Stimulated activated CD8-positive, alpha-beta memory T cell treated with anti-CD3 and anti-CD28 coated beads, Interleukin-2, amount 100 ng/mL, for 48 hours (primary cell): ENCODE measurements at regions not wholly inside any gene's neighbourhood (a gene's known extent, or its start where the extent isn't known, plus 50 kb on each side); places are given as distances from the start of the nearest gene placed in this dataset.

ENCODE experiments used
- DNase-seq, 2 donors: peaks; one replicate each; pipeline ENCODE4 v3.0.0-alpha.2; 2020; ENCODE audit warnings: low read depth in 2 of 2

- no peak for DNase-seq
Observed at GRCh38 chr14:97297100-97297499, 499.9 kb downstream of the VRK1 start.

- no peak for DNase-seq
Observed at GRCh38 chr14:97298331-97298730, 501.1 kb downstream of the VRK1 start.

GRCh38 chr14:97298736-97299135, 501.6 kb downstream of the VRK1 start:
- DNase-seq, result no peak

- no peak for DNase-seq
Observed at GRCh38 chr14:97299661-97300060, 502.5 kb downstream of the VRK1 start.

GRCh38 chr14:97301931-97302559, 504.9 kb downstream of the VRK1 start:
- no peak for DNase-seq

GRCh38 chr14:97306133-97306759, 509.1 kb downstream of the VRK1 start:
- no peak for DNase-seq

- DNase-seq, result no peak
Observed at GRCh38 chr14:97306760-97307246, 509.6 kb downstream of the VRK1 start.

GRCh38 chr14:97311411-97311810, 514.2 kb downstream of the VRK1 start:
- no peak for DNase-seq

- no peak for DNase-seq
Observed at GRCh38 chr14:97312910-97313309, 515.7 kb downstream of the VRK1 start.

GRCh38 chr14:97315790-97316189, 518.6 kb downstream of the VRK1 start:
- no peak for DNase-seq

GRCh38 chr14:97318380-97318779, 521.2 kb downstream of the VRK1 start:
- DNase-seq, result no peak

- DNase-seq, result no peak
Observed at GRCh38 chr14:97319691-97320090, 522.5 kb downstream of the VRK1 start.

- no peak for DNase-seq
Observed at GRCh38 chr14:97328743-97329142, 531.6 kb downstream of the VRK1 start.

GRCh38 chr14:97329701-97330100, 532.5 kb downstream of the VRK1 start:
- no peak for DNase-seq

- no peak for DNase-seq
Observed at GRCh38 chr14:97331058-97331457, 533.9 kb downstream of the VRK1 start.

- no peak for DNase-seq
Observed at GRCh38 chr14:97331526-97331925, 534.3 kb downstream of the VRK1 start.

GRCh38 chr14:97336179-97336578, 539.0 kb downstream of the VRK1 start:
- DNase-seq, result no peak

- no peak for DNase-seq
Observed at GRCh38 chr14:97336816-97337215, 539.6 kb downstream of the VRK1 start.

- no peak for DNase-seq
Observed at GRCh38 chr14:97337267-97337666, 540.1 kb downstream of the VRK1 start.

GRCh38 chr14:97337670-97338069, 540.5 kb downstream of the VRK1 start:
- no peak for DNase-seq

- no peak for DNase-seq
Observed at GRCh38 chr14:97344666-97345065, 547.5 kb downstream of the VRK1 start.

- DNase-seq, result no peak
Observed at GRCh38 chr14:97346675-97347074, 549.5 kb downstream of the VRK1 start.

GRCh38 chr14:97349463-97349862, 552.3 kb downstream of the VRK1 start:
- no peak for DNase-seq

GRCh38 chr14:97349946-97350345, 552.8 kb downstream of the VRK1 start:
- no peak for DNase-seq
